CD4-positive, alpha-beta T cell treated with Interleukin-17A for 1 hour (primary cell): ENCODE measurements at regions not wholly inside any gene's neighbourhood (a gene's known extent, or its start where the extent isn't known, plus 50 kb on each side); places are given as distances from the start of the nearest gene placed in this dataset.

Experiments used
- DNase-seq: peaks from one replicate; pipeline ENCODE4 v3.0.0-alpha.2; 2020

GRCh38 chr10:104577163-104577562, 63.9 kb upstream of the SORCS3 start:
- no peak for DNase-seq

GRCh38 chr10:104577861-104578521, 63.1 kb upstream of the SORCS3 start:
- DNase-seq, result no peak

GRCh38 chr10:104578671-104579070, 62.4 kb upstream of the SORCS3 start:
- no peak for DNase-seq

GRCh38 chr10:104579136-104579535, 62.0 kb upstream of the SORCS3 start:
- no peak for DNase-seq

GRCh38 chr10:104580321-104580720, 60.8 kb upstream of the SORCS3 start:
- no peak for DNase-seq

GRCh38 chr10:104580774-104581675, 60.1 kb upstream of the SORCS3 start:
- peak; percentile 70 for DNase-seq

- DNase-seq, result no peak
Measured at GRCh38 chr10:104581884-104582601, 59.0 kb upstream of the SORCS3 start.

GRCh38 chr10:104582602-104582951, 58.5 kb upstream of the SORCS3 start:
- DNase-seq, result no peak

- no peak for DNase-seq
Measured at GRCh38 chr10:104582966-104583365, 58.1 kb upstream of the SORCS3 start.

- DNase-seq, result no peak
Measured at GRCh38 chr10:104584541-104584940, 56.5 kb upstream of the SORCS3 start.

GRCh38 chr10:104587751-104588150, 53.3 kb upstream of the SORCS3 start:
- DNase-seq, result no peak

GRCh38 chr10:104589431-104589830, 51.7 kb upstream of the SORCS3 start:
- DNase-seq, result no peak

- DNase-seq, result no peak
Measured at GRCh38 chr10:104589871-104590270, 51.2 kb upstream of the SORCS3 start.
